ENCODE measurements at regions not wholly inside any gene's neighbourhood (a gene's known extent, or its start where the extent isn't known, plus 50 kb on each side); places are given as distances from the start of the nearest gene placed in this dataset.

DNA sequence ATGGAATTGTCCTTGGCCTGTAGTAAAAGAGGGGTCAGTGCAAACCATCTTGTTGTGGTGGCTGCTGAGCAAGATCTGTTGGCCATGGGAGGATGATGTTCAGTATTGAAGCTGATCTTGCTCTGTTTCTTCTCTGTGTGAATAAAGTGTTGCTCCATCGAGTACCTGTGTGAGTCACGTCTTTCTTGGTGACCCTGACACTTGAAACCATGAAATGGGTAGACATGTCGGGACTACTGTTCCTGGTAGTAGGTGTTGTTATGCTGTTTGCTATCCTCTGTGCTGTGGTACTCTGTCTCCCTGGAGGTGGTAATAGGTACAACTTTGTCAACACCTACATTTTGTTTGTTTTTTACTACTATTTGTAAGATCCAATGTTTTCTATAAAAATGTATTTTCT lies 330.6 kb downstream of the MDFIC start:
- TF ChIP-seq EZH2 (IDR thresholded peaks at IDR 0.05; ENCODE audit: borderline replicate concordance, low read depth, low read length, severe bottlenecking) = no peak
- TF ChIP-seq MYC (IDR thresholded peaks at IDR 0.05; ENCODE audit: low read depth, low read length) = no peak
- no peak for TF ChIP-seq CTCF (IDR thresholded peaks at IDR 0.05; ENCODE audit: extremely low read depth in 1 of 2, insufficient read depth in 1 of 2, low read depth in 1 of 2, low read length in 2 of 2)
- TF ChIP-seq JUN (IDR thresholded peaks at IDR 0.05; ENCODE audit: borderline replicate concordance, insufficient read depth, insufficient read length, low read depth) = no peak
- TF ChIP-seq POLR2A (IDR thresholded peaks at IDR 0.05; ENCODE audit: low read depth, low read length) = no peak
- TF ChIP-seq, protein P1, sequence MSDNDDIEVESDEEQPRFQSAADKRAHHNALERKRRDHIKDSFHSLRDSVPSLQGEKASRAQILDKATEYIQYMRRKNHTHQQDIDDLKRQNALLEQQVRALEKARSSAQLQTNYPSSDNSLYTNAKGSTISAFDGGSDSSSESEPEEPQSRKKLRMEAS (IDR thresholded peaks at IDR 0.05; ENCODE audit: insufficient read depth, insufficient read length) = no peak
- TF ChIP-seq POLR2AphosphoS5 (IDR thresholded peaks at IDR 0.05; ENCODE audit: insufficient read depth, low read depth, low read length) = no peak
- TF ChIP-seq FOS (IDR thresholded peaks at IDR 0.05; ENCODE audit: borderline replicate concordance, insufficient read depth, low read length) = no peak
- TF ChIP-seq GATA2 (IDR thresholded peaks at IDR 0.05; ENCODE audit: insufficient read depth, insufficient read length, low read depth, low read length) = no peak
- CTCF ChIA-PET = no interaction called here
- POLR2A ChIA-PET = no interaction called here

More for the DNA sequence above, 330.6 kb downstream of the MDFIC start:
- peaks cover 8% of the 10 kb centered on the region for H3K4me1 ChIP-seq (ENCODE audit: control insufficient read depth, extremely low read depth, insufficient read depth, low read length)
- no peaks in the 10 kb centered on the region for H3K79me2 ChIP-seq (ENCODE audit: control insufficient read depth, insufficient read depth, low read length)
- dilution Hi-C loops (cut with MboI; ENCODE audit: extremely low pct_ligation_motif_present, low sequenced_read_pairs) = no loop called here
- no peak for FAIRE-seq
- no peaks in the 10 kb centered on the region for H3K27me3 ChIP-seq (ENCODE audit: control insufficient read depth in 2 of 2, insufficient read depth in 2 of 2, low read length in 2 of 2)
- no TSS peak for BruUV-seq (replicated peaks)
- H3K4me2 ChIP-seq (ENCODE audit: insufficient read depth, low read length) = no peak overlapping the region
- H3K9me3 ChIP-seq (replicated peaks; ENCODE audit: control insufficient read depth, insufficient read depth, low read length) = no peaks in the 10 kb centered on the region
- H4K20me1 ChIP-seq (replicated peaks; ENCODE audit: control insufficient read depth, extremely low read depth, insufficient read depth, low read length) = no peaks in the 10 kb centered on the region
- intact Hi-C loops (cut with micrococcal nuclease) = no loop called here
- H2AFZ ChIP-seq (ENCODE audit: low read depth, low read length) = no peak overlapping the region
- no peak overlapping the region for H3K27ac ChIP-seq (ENCODE audit: insufficient read depth, low read depth, low read length)
- no peaks in the 10 kb centered on the region for H3K9me1 ChIP-seq (replicated peaks; ENCODE audit: control insufficient read depth, extremely low read depth, insufficient read depth, low read length)
- DNase-seq (ENCODE audit: low read depth, low spot score) = no peak
- no peaks in the 10 kb centered on the region for H3K36me3 ChIP-seq (ENCODE audit: control insufficient read depth in 2 of 2, extremely low read depth in 1 of 2, insufficient read depth in 2 of 2, low read length in 2 of 2)
- no peak overlapping the region for H3K9ac ChIP-seq (replicated peaks; ENCODE audit: extremely low read depth, insufficient read depth, low read length)
- no peak overlapping the region for H3K4me3 ChIP-seq (replicated peaks in 1 of 3; ENCODE audit: insufficient read depth in 1 of 3, low read depth in 1 of 3, low read length in 3 of 3)

Data from endothelial cell of umbilical vein (primary cell).